Muscle of arm (tissue), 1 donor: ENCODE measurements at regions not wholly inside any gene's neighbourhood (a gene's known extent, or its start where the extent isn't known, plus 50 kb on each side); places are given as distances from the start of the nearest gene placed in this dataset.
A peak's percentile ranks its signal among the peaks of the same experiment; 100 is the strongest.
"Not testable (repeated sequence)": the region's sequence is repeated elsewhere in the genome, so short reads cannot be mapped to it uniquely, and the experiment has no call there.

ENCODE experiments used
- DNase-seq: peaks from one replicate; pipeline ENCODE4 v3.0.0-alpha.2; 2013

DNA sequence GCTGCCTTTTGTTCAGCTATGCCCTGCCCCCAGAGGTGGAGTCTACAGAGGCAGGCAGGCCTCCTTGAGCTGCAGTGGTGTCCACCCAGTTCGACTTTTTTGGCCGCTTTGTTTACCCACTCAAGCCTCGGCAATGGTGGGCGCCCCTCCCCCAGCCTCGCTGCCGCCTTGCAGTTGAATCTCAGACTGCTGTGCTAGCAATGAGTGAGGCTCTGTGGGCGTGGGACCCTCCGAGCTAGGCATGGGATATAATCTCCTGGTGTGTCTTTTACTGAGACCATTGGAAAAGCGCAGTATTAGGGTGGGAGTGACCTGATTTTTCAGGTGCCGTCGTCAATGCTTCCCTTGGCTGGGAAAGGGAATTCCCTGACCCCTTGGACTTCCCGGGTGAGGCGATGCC, 279.3 kb downstream of the PTH2R start:
- DNase-seq, result not testable (repeated sequence)

DNA sequence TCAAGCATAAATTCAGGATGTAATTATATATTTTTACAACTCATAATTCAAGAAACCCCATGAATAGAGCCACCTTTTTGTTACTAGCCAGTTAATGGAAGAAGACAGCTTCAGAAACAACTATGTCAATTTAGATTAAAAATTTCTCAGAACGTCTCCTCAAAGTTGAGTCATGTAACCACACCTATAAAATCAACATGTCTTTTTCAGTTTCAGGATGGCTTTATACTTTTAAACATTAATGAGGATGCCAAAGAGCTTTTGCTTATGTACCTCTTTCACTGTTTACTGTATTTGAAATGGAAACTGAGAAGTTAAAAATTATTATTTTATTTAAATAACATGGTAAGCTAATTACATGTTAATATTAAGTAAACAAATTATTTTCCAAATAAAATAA, 280.1 kb downstream of the PTH2R start:
- no peak for DNase-seq

DNA sequence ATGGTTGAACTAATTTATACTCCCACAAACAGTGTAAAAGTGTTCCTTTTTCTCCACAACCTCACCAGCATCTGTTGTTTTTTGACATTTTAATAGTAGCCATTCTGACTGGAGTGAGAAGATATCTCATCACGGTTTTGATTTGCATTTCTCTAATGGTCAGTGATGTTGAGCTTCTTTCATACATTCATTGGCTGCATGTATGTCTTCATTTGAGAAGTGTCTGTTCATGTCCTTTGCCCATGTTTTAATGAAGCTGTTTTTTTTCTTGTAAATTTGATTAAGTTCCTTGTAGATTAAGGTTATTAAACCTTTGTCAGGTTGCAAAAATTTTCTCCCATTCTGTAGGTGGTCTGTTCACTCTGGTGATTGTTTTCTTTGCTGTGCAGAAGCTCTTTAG, 281.1 kb downstream of the PTH2R start:
- DNase-seq, result not testable (repeated sequence)

DNA sequence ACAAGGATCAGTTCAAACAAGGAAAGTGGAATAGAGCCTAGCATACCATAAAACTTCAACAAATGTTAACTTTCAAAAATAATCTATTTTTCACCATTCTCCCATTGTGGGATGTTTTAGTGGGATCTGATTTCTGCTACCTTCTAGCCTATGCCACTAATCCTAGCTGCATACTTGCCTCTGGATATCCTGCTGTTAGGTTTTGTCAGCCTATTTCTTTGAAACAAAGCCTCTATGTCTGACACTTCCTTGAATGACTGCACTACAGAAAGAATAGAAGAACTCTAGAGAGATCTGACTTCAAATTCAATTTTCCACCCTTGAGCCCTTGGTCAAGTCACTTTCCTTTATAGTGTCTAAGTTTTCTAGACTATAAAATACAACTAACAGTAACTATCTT, 291.5 kb downstream of the PTH2R start:
- no peak for DNase-seq

DNA sequence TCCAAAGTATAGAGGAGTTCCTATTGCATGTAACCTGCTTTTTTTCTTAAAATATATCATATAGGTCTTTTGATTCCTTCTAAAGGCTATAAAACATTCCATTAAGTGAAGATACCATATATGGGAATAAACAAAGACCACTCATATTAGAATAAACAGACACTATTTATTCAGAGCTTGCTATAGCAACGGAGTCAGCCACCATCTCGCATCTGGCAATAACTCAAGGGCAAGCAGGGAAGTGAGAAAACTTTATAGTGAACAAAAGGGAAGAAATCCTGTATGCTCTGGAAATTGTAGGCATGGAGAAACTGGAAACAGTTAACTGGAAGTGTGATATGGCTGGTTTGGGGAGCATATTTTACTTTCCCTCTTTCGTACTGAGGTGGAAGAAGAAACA, 301.9 kb downstream of the PTH2R start:
- no peak for DNase-seq

DNA sequence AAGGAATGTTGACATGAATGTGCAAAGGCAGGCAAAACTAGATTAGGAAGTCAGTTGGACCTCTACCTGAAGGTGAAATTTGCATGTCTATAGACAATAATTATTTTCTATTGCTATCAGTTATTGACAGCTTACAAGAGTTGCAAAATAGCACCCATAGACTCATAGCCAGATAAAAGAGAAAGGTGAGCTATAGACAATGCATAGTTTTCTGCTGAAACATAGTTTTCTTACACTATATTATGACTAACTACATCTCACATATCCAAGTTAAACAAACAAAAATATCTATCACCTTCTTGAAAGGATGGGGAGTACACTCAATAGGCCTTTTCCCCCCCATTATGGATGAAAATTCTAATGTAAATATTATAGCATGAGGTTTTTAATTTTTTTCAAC, 305.0 kb downstream of the PTH2R start:
- no peak for DNase-seq

DNA sequence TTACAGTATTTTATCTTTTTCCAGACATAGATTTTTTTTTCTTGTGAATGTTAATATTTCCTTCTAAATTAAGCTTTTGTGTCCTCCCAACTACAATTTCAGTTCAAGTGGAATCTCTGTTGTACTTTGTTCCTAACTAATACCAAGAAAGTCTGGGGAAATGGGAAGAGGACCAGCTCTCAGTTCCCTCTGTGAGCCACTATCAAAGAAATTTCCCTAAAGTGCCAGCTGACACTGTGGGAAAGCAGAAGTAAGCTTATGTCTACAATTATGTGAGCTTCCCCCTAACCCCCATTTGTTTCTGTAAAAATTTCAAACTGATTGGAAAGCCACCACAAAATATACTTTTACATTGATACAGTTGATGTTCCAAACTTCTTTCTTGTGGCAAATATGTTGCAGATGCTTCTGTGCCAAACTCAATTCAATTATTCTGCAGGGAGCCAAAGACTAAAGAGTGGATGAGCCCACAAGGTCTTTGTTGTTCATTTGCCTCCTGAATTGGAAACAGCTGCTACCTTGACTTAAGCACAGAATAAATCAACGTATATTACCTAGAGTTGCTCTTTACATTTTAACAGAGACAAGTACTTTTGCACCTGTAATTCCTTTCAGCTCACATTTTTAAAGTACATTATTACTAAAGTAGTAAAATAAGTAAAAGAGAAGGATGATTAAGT, 306.6 kb downstream of the PTH2R start:
- peak; percentile 5 for DNase-seq

DNA sequence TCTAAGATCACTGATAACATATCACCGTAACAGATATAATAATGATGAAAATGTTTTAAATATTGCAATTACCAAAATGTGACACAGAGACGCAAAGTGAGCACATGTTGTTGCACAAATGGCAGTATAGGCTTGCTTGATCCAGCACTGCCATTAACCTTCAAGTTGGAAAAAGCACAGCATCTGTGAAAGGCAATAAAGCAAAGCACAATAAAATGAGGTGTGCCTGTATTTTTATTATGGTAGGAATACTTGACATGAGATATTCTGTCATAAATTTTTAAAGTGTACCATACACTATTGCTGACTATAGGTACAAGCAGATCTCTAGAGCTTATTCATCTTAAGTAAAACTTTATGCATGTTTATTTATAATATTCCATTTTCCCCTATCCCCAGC, 312.2 kb downstream of the PTH2R start:
- no peak for DNase-seq

DNA sequence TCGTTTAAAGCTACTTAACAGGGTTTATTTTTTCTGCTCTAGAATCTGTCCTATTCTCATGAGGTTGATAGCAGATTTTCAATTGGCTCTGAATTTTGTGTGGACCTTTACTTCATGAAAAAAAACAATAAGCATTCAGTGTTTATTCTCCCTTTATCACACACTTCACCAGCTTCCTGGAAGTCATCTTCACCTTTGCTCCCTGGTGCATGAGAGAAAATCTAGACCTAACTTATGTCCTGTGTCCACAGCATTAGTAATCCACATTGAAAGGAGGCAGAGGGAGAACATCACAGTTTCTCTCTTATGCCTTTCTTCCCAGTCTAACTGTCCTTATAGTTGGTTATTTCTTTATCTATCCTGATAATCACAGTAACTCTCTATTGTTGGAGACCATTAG, 316.1 kb downstream of the PTH2R start:
- DNase-seq, result no peak

DNA sequence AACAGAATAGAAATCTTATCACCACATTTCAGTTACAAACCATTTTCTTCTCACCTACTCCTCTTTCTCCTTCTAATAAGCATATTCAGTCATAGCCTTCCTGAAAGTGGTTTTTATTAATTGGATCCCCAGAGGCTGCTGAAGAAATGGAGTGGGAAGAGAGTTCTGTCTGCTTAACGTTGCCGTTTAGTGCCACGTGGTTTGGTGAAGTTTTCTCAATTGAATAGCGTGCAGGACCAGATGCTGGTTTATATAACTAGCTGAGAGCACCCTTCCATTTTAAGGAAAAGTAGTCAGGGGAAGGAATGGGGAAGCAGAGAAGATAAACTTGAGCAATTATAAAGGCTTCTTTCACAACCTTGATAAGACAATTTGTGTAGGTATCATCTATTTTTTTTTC, 318.7 kb downstream of the PTH2R start:
- DNase-seq, result no peak

DNA sequence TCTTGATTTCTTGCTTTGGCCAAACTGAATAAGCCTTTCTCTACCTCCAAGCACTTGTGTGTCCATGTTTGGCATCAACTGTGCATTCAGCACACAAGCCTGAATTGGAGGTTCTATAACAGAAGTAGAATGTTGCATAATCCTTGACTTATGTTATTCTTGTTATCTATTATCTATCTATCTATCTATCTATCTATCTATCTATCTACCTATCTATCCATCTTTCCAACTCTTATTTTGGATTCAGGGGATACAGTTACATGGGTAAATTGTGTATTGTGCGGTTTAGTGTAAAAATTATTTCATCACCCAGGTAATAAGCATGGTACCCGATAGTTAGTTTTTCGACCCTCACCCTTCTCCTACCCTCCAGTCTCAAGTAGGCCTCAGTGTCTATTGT, 319.6 kb downstream of the PTH2R start:
- no peak for DNase-seq

DNA sequence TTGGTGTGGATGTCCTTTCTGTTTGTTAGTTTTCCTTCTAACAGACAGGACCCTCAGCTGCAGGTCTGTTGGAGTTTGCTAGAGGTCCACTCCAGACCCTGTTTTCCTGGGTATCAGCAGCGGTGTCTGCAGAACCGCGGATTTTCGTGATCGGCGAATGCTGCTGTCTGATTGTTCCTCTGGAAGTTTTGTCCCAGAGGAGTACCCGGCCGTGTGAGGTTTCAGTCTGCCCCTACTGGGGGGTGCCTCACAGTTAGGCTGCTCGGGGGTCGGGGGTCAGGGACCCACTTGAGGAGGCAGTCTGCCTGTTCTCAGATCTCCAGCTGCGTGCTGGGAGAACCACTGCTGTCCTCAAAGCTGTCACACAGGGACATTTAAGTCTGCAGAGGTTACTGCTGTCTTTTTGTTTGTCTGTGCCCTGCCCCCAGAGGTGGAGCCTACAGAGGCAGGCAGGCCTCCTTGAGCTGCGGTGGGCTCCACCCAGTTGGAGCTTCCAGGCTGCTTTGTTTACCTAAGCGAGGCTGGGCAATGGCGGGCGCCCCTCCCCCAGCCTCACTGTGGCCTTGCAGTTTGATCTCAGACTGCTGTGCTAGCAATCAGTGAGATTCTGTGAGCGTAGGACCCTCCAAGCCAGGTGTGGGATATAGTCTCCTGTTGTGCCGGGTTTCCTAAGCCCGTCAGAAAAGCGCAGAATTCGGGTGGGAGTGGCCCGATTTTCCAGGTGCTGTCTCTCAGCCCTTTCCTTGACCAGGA, 345.2 kb downstream of the PTH2R start:
- not testable (repeated sequence) for DNase-seq

DNA sequence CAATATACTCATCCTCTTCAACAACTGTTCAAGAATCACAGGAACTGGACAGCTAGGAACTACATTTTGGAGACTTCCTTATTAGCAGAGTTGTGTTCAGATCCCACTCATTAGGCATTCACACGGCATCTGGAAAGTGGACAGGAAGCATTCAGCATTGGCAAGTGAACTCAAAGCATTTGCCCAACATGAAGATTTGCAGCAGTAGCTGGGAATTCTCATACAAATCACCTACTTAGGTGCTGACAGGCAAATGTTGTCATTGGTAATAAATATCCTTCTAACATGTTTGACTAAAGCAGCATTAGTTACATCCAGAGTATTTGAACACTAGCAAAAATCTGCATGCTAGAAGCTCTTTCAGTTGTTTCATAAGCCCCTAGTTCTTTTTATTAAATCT, 350.8 kb downstream of the PTH2R start:
- no peak for DNase-seq

DNA sequence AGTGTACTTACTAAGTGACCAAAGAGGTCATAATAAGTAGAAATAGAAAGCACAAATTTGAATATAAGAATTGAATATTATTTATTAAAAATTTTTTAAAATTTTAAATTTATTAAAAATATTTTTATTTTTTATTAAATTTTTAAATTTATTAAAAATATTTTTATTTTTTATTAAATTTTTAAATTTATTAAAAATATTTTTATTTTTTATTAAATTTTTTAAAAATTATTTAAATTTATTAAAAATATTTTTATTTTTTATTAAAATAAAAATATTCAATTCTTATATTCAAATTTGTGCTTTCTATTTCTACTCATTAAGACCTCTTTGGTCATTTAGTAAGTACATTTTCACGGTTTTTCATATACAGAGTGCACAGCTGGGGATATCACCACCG, 366.5 kb downstream of the PTH2R start:
- DNase-seq, result not testable (repeated sequence)

DNA sequence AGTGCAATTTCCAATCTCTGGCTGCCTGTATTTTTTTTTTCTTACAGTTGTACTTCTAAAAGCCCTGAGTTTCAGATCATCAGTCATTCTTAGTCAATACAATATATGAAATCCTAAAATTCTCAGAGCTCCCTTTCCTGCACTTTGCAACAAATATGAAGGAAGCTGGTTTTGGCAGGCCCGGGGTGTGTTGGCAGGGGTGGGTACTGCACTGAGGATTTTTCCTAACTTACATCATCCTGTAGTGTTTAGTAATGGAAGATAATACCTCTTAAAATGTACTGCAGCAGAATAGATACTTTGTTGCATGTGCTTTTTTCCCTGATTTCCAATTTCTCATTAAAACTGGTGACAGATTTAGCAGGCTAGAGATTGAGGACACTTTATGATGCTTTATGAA, 374.6 kb downstream of the PTH2R start:
- DNase-seq, result no peak

DNA sequence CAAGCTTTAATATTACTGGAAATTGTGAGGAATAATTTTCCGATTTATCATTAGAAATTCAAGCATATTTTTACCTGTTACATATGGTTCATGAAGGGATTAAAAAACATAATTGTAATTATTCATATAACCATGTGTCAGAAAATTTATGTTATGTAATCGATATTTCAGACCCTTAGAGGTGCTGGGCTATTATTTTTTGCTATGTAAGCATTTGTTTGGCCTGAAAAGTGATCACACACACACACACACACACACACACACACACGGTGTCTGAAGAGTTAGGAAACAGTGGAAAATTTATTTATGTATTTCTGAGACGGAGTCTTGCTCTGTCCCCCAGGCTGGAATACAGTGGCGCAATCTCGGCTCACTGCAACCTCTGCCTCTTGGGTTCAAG, 375.5 kb downstream of the PTH2R start:
- DNase-seq, result no peak

DNA sequence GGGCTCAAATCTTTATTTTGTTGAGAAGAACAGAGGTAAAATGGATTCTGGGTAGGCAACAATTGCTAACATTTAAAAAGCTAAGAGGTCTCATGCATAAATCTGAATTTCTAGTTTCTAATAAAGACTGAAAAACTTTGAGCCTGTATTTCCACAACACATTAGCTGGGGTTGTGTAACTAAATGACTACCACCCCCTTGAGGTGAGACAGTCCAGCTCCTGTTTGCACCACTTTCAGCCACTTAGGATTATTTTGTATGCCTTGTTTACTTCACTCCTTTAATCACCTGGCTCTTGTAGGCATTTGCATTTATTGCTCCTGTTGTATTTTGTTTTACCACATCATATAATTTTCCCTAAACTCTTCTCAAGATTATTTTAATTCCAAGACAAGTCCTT, 376.6 kb downstream of the PTH2R start:
- DNase-seq, result no peak

DNA sequence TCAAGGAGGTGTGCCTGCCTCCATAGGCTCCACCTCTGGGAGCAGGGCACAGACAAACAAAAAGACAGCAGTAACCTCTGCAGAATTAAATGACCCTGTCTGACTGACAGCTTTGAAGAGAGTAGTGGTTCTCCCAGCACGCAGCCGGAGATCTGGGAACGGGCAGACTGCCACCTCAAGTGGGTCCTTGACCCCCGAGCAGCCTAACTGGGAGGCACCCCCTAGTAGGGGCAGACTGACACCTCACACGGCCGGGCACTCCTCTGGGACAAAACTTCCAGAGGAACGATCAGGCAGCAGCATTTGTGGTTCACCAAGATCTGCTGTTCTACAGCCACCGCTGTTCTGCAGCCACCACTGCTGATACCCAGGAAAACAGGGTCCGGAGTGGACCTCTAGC, 378.2 kb downstream of the PTH2R start:
- DNase-seq, result not testable (repeated sequence)

DNA sequence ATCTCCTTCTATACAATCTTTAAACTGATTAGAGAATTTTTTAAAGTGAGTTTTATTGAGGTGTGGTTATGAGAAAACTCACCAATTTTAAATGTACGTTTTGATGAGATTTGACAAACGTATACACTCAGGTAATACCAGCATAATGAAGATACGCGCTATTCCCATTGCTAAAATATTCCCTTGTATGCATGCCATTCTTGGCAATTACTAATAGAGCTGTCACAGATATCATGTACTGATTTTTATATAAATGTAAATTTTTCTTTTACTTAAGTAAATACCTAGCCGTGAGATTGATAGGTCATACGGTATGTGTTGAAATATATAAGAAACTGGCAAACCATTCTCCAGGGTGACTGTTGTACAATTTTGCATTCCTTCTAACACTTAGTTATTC, 384.7 kb downstream of the PTH2R start:
- DNase-seq, result no peak

DNA sequence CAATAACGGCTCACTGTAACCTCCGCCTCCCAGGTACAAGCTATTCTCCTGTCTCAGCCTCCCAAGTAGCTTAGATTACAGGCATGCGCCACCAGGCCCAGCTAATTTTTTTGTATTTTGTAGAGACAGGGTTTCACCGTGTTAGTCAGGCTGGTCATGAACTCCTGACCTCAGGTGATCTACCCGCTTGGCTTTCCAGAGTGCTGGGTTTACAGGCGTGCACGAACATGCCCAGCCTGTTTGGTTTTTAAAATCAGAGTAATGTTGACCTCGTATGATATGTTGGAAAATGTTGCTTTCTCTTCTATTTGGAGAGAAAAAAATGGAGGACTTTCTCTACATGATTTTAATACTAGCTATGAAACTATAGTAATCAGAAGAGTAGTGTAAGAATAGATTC, 386.2 kb downstream of the PTH2R start:
- DNase-seq, result no peak

DNA sequence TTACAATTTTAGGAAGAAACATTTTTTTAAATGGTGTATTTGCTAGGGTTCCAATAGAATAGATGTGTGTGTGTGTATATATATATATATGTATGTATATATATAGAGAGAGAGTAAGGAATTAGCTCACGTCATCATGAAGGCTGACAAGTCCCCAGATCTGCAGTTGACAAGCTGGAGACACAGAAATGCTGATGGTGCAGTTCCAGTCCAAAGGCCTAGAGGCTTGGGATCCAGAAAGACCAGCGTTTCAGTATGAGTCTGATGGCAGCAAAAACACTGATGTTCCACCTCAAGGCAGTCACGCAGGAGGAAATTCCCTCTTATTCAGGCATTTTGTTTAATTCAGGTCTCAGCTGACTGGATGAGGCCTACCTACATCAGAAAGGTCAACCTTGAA, 386.8 kb downstream of the PTH2R start:
- no peak for DNase-seq

DNA sequence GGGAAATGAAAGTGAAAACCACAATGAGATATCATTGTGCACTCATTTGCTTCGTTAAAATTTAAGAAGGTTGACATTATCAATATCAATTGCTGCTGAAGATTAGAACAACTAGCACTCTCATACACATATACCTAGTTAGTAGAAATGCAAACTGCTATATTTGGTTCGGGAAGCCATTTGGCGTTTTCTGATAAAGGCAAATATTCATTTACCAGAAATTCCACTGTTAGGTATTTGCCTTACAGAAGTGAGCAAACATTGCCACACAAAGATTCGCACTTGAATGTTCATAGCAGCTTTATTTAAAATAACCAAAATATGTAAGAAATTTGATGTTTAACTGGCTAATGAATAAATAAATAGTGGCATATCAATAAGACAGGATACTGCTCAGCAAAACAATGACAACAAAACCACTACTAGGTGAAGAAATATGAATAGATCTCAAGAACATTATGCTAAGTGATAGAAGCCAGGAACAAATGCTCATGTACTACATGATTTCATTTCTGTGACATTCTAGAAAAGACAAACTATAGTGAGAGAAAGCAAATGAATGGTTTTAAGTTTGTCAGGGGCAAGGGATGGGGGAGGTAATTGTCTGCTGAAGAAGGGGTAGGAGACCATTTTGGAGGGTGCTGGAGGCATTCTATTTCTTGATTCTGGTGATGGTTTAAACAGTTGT, 387.8 kb downstream of the PTH2R start:
- no peak for DNase-seq

DNA sequence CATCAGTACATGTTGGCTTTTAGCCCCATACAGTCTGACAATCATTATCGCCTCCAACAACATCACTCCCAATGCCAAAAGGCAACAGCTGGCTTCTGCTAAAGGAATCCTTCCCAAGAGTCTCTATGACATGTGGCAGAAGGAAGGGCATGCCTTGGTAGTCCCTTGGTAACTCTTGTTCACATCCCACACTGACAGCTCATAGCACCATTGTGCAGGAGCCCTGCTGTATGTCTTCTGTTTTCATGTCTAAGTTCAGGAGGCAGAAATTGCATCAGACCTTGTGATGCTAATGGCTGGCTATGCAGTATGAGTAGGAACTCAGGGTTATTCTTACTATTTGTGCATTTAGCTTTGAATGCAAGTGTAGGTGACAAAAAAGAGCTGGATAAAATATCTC, 392.1 kb downstream of the PTH2R start:
- no peak for DNase-seq
